Parathyroid adenoma (tissue), 2 donors: ENCODE measurements at regions not wholly inside any gene's neighbourhood (a gene's known extent, or its start where the extent isn't known, plus 50 kb on each side); places are given as distances from the start of the nearest gene placed in this dataset.

ENCODE experiments used
- H2AFZ ChIP-seq: fragments of 300-600 bp; sonication (generic); one replicate; pipeline ENCODE4 v1.7.0; 2017; ENCODE audit warnings: antibody characterized with exemption, mild to moderate bottlenecking
- H3K27ac ChIP-seq: fragments of 300-600 bp; sonication (generic); one replicate; pipeline ENCODE4 v1.7.0; 2017
- H3K27me3 ChIP-seq: fragments of 300-600 bp; sonication (generic); one replicate; pipeline ENCODE4 v1.7.0; 2017; ENCODE audit warnings: low read length; ENCODE audit not compliant: control insufficient read depth, insufficient read depth
- H3K36me3 ChIP-seq: fragments of 300-600 bp; sonication (generic); one replicate; pipeline ENCODE4 v1.7.0; 2017; ENCODE audit warnings: low read length; ENCODE audit not compliant: control insufficient read depth, insufficient read depth
- H3K4me1 ChIP-seq: fragments of 300-600 bp; sonication (generic); one replicate; pipeline ENCODE4 v1.7.0; 2017; ENCODE audit warnings: control low read depth
- H3K4me2 ChIP-seq: fragments of 300-600 bp; sonication (generic); one replicate; pipeline ENCODE4 v1.7.0; 2017; ENCODE audit warnings: low read length
- H3K4me3 ChIP-seq: fragments of 300-600 bp; sonication (generic); one replicate; pipeline ENCODE4 v1.7.0; 2017; ENCODE audit warnings: low read depth, low read length
- H3K79me2 ChIP-seq: fragments of 300-600 bp; sonication (generic); one replicate; pipeline ENCODE4 v1.7.0; 2017; ENCODE audit warnings: control low read depth
- H3K9ac ChIP-seq: fragments of 300-600 bp; sonication (generic); one replicate; pipeline ENCODE4 v1.7.0; 2017; ENCODE audit warnings: mild to moderate bottlenecking
- H3K9me3 ChIP-seq: fragments of 300-600 bp; sonication (generic); one replicate; pipeline ENCODE4 v1.7.0; 2017; ENCODE audit warnings: low read length; ENCODE audit not compliant: control insufficient read depth
- CTCF ChIP-seq: fragments of 300-600 bp; sonication (generic); IDR thresholded peaks from one replicate; pipeline ENCODE4 v1.7.0; 2017; ENCODE audit warnings: antibody characterized with exemption, mild to moderate bottlenecking
- donor health status: primary hyperparathyroidism.

GRCh38 chr10:109433434-109433833 lies 489.9 kb downstream of the XPNPEP1 start:
- TF ChIP-seq CTCF: no peak
- Histone ChIP-seq H3K4me2 (no peak overlapping the region), H3K4me1 (no peaks in the 10 kb centered on the region), H2AFZ (no peak overlapping the region), H3K4me3 (no peak overlapping the region), H3K27ac (no peak overlapping the region), H3K79me2 (no peaks in the 10 kb centered on the region), H3K27me3 (no peaks in the 10 kb centered on the region), H3K9ac (no peak overlapping the region), H3K9me3 (no peaks in the 10 kb centered on the region), H3K36me3 (no peaks in the 10 kb centered on the region)

GRCh38 chr10:109432281-109432680 lies 491.0 kb downstream of the XPNPEP1 start:
- no peak overlapping the region for H3K27ac ChIP-seq
- no peaks in the 10 kb centered on the region for H3K4me1 ChIP-seq
- no peaks in the 10 kb centered on the region for H3K9me3 ChIP-seq
- H3K4me3 ChIP-seq: no peak overlapping the region
- H3K79me2 ChIP-seq: no peaks in the 10 kb centered on the region
- no peak overlapping the region for H3K9ac ChIP-seq
- no peak overlapping the region for H3K4me2 ChIP-seq
- H3K27me3 ChIP-seq: no peaks in the 10 kb centered on the region
- H2AFZ ChIP-seq: no peak overlapping the region
- H3K36me3 ChIP-seq: no peaks in the 10 kb centered on the region
- TF ChIP-seq CTCF: no peak

- Histone ChIP-seq H3K4me1 (no peaks in the 10 kb centered on the region), H3K9me3 (no peaks in the 10 kb centered on the region), H3K27ac (no peak overlapping the region), H3K27me3 (no peaks in the 10 kb centered on the region), H3K9ac (no peak overlapping the region), H3K36me3 (no peaks in the 10 kb centered on the region), H3K4me2 (no peak overlapping the region), H3K4me3 (no peak overlapping the region), H3K79me2 (no peaks in the 10 kb centered on the region), H2AFZ (no peak overlapping the region)
- no peak for TF ChIP-seq CTCF
Measured at GRCh38 chr10:109430799-109431198, 492.5 kb downstream of the XPNPEP1 start.

- Histone ChIP-seq H3K9me3 (no peaks in the 10 kb centered on the region), H3K9ac (no peak overlapping the region), H3K27ac (no peak overlapping the region), H3K4me1 (no peaks in the 10 kb centered on the region), H3K79me2 (no peaks in the 10 kb centered on the region), H3K27me3 (no peaks in the 10 kb centered on the region), H3K36me3 (no peaks in the 10 kb centered on the region), H3K4me2 (no peak overlapping the region), H3K4me3 (no peak overlapping the region), H2AFZ (no peak overlapping the region)
- TF ChIP-seq CTCF: no peak
Measured at GRCh38 chr10:109430043-109430760, 493.1 kb downstream of the XPNPEP1 start.
